ENCODE measurements at regions not wholly inside any gene's neighbourhood (a gene's known extent, or its start where the extent isn't known, plus 50 kb on each side); places are given as distances from the start of the nearest gene placed in this dataset.

DNA sequence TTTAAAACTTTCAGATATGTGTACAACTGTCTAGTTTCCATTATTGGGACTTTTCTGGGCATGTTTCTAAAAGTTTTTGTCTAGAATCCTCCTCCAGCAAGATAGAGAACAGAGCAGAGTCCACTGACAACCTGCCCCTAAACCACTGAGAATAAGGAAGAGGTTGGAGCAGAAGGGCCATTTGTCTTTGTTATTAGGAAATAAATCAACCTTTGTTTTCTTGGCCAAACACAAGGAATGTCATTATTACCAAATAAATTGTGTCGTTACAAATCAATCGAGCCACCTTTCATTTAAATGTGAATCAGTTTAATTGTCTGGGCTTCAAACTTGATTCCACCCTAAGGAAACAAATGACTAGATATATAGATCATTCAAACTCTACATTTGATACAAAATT is 81.4 kb downstream of the GAS1 start:
- ATAC-seq (no peak), DNase-seq (no peak)
- H3K4me1 ChIP-seq = no peaks in the 10 kb centered on the region
- H3K9me3 ChIP-seq = no peaks in the 10 kb centered on the region
- H3K36me3 ChIP-seq = no peaks in the 10 kb centered on the region
- no peak overlapping the region for H3K4me3 ChIP-seq
- whole genome bisulfite sequencing, 2 donors = 85 to 93% methylated on average over 2 of the region's 2 CpGs
- intact Hi-C loops (cut with DNase I) = loop anchor here in 1 of 10 donors (10.0 kb wide), 1 partner anchor 221 kb away; no protein-coding TSS in a partner anchor
- no peak overlapping the region for H3K27ac ChIP-seq
- H3K27me3 ChIP-seq = peaks cover 0 to 8% (median 0%) of the 10 kb centered on the region in 7 donors
- TF ChIP-seq, protein P1, sequence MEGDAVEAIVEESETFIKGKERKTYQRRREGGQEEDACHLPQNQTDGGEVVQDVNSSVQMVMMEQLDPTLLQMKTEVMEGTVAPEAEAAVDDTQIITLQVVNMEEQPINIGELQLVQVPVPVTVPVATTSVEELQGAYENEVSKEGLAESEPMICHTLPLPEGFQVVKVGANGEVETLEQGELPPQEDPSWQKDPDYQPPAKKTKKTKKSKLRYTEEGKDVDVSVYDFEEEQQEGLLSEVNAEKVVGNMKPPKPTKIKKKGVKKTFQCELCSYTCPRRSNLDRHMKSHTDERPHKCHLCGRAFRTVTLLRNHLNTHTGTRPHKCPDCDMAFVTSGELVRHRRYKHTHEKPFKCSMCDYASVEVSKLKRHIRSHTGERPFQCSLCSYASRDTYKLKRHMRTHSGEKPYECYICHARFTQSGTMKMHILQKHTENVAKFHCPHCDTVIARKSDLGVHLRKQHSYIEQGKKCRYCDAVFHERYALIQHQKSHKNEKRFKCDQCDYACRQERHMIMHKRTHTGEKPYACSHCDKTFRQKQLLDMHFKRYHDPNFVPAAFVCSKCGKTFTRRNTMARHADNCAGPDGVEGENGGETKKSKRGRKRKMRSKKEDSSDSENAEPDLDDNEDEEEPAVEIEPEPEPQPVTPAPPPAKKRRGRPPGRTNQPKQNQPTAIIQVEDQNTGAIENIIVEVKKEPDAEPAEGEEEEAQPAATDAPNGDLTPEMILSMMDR (IDR thresholded peaks at IDR 0.05) = no peak

DNA sequence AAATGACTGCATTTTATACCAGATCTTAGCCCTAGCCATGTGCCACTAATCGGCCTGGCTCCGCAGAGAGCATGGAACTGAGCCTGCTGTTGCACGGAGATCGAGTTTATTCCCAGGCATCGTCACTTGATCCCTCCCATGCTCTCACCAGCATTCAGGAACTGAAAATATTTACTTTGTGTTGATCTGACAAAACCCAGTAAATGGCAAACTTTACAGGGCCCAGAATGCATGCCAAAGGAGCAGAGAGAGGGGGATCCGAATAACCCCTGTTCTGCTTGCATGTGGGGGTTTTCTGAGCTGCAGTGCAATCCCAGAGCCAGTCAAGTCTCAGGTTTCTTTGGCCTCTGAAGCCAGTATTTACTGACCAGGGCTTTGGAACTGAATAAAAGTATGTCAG is 87.3 kb downstream of the GAS1 start:
- Histone ChIP-seq H3K36me3 (no peaks in the 10 kb centered on the region), H3K27ac (no peak overlapping the region), H3K4me1 (no peaks in the 10 kb centered on the region), H3K27me3 (peaks cover 0 to 13% (median 0%) of the 10 kb centered on the region in 7 donors), H3K9me3 (no peaks in the 10 kb centered on the region), H3K4me3 (no peak overlapping the region)
- 88% methylated on average over 6 of the region's 6 CpGs for WGBS, 2 donors
- no peak for DNase-seq
- TF ChIP-seq, protein P1 (IDR thresholded peaks at IDR 0.05) = no peak
- ATAC-seq = no peak
- intact Hi-C loops (cut with DNase I) = loop anchor here in 1 of 10 donors (10.0 kb wide), 1 partner anchor 215 kb away; no protein-coding TSS in a partner anchor

DNA sequence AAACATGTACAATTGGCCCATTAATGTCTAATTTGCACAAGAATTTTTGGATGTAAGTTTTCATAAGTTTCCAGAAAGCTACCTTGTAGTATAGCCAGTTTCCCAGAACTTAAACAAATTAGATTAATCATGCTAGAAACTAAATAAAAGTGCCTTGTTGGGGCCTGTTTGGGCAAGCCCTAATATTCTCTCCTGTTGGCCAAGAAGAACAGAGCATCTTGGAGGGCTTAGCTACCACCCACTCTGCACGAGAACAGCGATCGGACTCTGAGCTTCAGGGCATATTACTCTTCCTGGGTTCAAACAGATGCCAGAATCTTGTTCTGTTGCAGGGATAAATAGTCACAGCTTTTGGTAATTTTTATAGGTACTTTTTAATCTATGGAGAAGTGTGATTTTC is 88.2 kb downstream of the GAS1 start:
- TF ChIP-seq, protein P1 (IDR thresholded peaks at IDR 0.05) = no peak
- H3K36me3 ChIP-seq = no peaks in the 10 kb centered on the region
- no peak for ATAC-seq
- DNase-seq = no peak
- H3K27me3 ChIP-seq = peaks cover 0 to 11% (median 0%) of the 10 kb centered on the region in 7 donors
- no peaks in the 10 kb centered on the region for H3K9me3 ChIP-seq
- intact Hi-C loops (cut with DNase I) = no loop called here
- H3K4me3 ChIP-seq = no peak overlapping the region
- WGBS, 2 donors = 96% methylated on average over 3 of the region's 3 CpGs
- H3K27ac ChIP-seq = no peak overlapping the region
- H3K4me1 ChIP-seq = no peaks in the 10 kb centered on the region

DNA sequence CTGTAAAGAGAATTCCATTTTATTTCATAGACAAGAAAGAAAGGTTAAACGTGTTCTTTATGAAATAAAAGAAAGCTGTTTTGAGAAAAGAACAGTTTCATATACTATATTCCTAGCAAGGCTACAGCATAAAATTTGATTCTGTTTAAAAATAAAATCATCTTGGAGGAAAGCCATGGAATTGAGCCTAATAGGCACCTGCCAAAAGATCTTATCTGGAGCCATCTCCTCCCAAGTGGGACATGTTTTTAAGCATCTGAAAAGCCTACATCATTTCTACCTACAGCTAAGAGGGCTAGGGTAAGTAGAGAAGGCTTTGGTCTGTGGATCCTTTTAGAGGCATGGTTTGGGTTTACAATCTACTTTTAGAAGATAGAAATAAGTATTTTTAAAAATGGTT is 89.3 kb downstream of the GAS1 start:
- Histone ChIP-seq H3K27me3 (peaks cover 0 to 12% (median 0%) of the 10 kb centered on the region in 7 donors), H3K27ac (no peak overlapping the region), H3K9me3 (no peaks in the 10 kb centered on the region), H3K4me3 (no peak overlapping the region), H3K4me1 (no peaks in the 10 kb centered on the region), H3K36me3 (no peaks in the 10 kb centered on the region)
- ATAC-seq = no peak
- TF ChIP-seq, protein P1 (IDR thresholded peaks at IDR 0.05) = no peak
- intact Hi-C loops (cut with DNase I) = no loop called here
- WGBS, 2 donors = 48 to 69% methylated on average over 1 of the region's 1 CpG
- DNase-seq = no peak

Measured in heart right ventricle (tissue), 16 donors.